Adrenal gland (tissue), 9 donors: ENCODE measurements at regions not wholly inside any gene's neighbourhood (a gene's known extent, or its start where the extent isn't known, plus 50 kb on each side); places are given as distances from the start of the nearest gene placed in this dataset.

ENCODE experiments used
- DNase-seq, 7 donors: peaks; one replicate each; pipeline ENCODE4 v3.0.0-alpha.2; 2019 to 2020
- H3K27ac ChIP-seq, 5 donors: fragments of 200-600 bp; sonication (generic) in 4 of 5; 1 replicate in 3 of 5; 2 replicates in 2 of 5; pipeline versions ENCODE4 v1.5.1 to v1.8.0; 2016 to 2020; ENCODE audit warnings: mild to moderate bottlenecking in 1 of 5
- H3K27me3 ChIP-seq: fragments of 200-600 bp; 2 replicates; pipeline ENCODE4 v1.8.0; 2021
- H3K36me3 ChIP-seq, 2 donors: fragments of 200-600 bp; replicated peaks in 1 of 2; 1 replicate in 1 of 2; 2 replicates in 1 of 2; pipeline versions ENCODE4 v1.5.1 to v1.8.0; 2018 to 2022
- H3K4me1 ChIP-seq, 2 donors: fragments of 200-600 bp; replicated peaks in 1 of 2; 1 replicate in 1 of 2; 2 replicates in 1 of 2; pipeline versions ENCODE4 v1.5.1 to v1.8.0; 2018 to 2021
- H3K4me3 ChIP-seq, 4 donors: fragments of 200-600 bp; sonication (generic) in 3 of 4; one replicate each; pipeline ENCODE4 v1.5.1; 2016 to 2018
- H3K9me3 ChIP-seq, 3 donors: fragments of 200-600 bp; sonication (generic) in 1 of 3; replicated peaks in 1 of 3; 1 replicate in 2 of 3; 2 replicates in 1 of 3; pipeline versions ENCODE4 v1.5.1 to v1.8.0; 2016 to 2021
- POLR2A ChIP-seq, 2 donors: fragments of 450-650 bp; IDR thresholded peaks; one replicate each; pipeline ENCODE4 v1.6.1; 2017; ENCODE audit warnings: antibody characterized with exemption in 2 of 2, mild to moderate bottlenecking in 2 of 2, moderate library complexity in 1 of 2
- WGBS, 4 donors: extraction: QIAGEN DNeasy Blood & Tissue Kit in 2 of 4; methylation state at CpG; one replicate each; pipeline versions ENCODE4 v1.1.5 to v1.1.7; 2013 to 2017; 5-methylcytosine and 5-hydroxymethylcytosine counted together
- intact Hi-C, 2 donors: fragments of 100-400 bp; cut with DNase I; formaldehyde crosslinking; loops; one replicate each; pipeline versions ENCODE4 v1.14.1 to v1.15.0; 2022 to 2023
- TF ChIP-seq, protein P1 (sequence below), 6 experiments: fragments of 450-650 bp in 4 of 6; fragments of 200-600 bp in 2 of 6; sonication (generic) in 1 of 6; IDR thresholded peaks; 1 replicate in 5 of 6; 2 replicates in 1 of 6; pipeline versions ENCODE4 v1.5.1 to v1.8.0; 2016 to 2021; ENCODE audit warnings: antibody characterized with exemption in 6 of 6, mild to moderate bottlenecking in 2 of 6, moderate library complexity in 1 of 6
- donor health status: healthy with polysubstance abuse.
- donor health status: Bipolar disorder and iron deficiency.
- donor health status: DM: yes; HTN: yes; CAD: no.
- donor health status: DM: no; HTN: no; CAD: no.
- donor health status: DM: no; HTN: no; CAD: no.

DNA sequence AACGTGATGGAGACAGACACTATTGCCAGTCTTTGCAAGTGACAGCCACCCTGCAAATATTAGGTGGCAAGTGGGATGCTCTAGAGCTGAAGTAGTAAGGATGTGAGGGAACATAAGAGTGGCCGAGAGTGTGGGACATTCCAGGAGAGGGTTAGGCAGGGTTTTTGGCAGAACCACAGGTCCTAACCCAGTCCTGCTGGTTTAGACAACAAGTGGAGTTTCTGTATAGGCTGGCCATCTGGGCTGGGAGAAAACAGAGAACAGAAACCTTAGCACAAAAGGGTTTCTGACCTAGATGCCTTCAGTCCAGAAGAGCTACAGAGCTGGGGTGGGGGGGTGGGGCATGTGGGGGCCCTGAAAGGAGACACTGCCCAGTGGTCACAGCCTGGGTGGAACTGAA lies 107.4 kb downstream of the TMEM174 start:
- Histone ChIP-seq H3K4me3 (no peak overlapping the region), H3K27me3 (peaks cover 20% of the 10 kb centered on the region), H3K9me3 (no peaks in the 10 kb centered on the region), H3K36me3 (no peaks in the 10 kb centered on the region), H3K4me1 (peaks cover 0 to 18% of the 10 kb centered on the region in 2 donors), H3K27ac (peak overlapping the region in 2 of 5 donors; percentile 12 to 57)
- WGBS, 4 donors, result 47 to 59% (median 52%) methylated on average over 2 of the region's 2 CpGs
- TF ChIP-seq POLR2A (IDR thresholded peaks at IDR 0.05), result no peak
- TF ChIP-seq, protein P1, sequence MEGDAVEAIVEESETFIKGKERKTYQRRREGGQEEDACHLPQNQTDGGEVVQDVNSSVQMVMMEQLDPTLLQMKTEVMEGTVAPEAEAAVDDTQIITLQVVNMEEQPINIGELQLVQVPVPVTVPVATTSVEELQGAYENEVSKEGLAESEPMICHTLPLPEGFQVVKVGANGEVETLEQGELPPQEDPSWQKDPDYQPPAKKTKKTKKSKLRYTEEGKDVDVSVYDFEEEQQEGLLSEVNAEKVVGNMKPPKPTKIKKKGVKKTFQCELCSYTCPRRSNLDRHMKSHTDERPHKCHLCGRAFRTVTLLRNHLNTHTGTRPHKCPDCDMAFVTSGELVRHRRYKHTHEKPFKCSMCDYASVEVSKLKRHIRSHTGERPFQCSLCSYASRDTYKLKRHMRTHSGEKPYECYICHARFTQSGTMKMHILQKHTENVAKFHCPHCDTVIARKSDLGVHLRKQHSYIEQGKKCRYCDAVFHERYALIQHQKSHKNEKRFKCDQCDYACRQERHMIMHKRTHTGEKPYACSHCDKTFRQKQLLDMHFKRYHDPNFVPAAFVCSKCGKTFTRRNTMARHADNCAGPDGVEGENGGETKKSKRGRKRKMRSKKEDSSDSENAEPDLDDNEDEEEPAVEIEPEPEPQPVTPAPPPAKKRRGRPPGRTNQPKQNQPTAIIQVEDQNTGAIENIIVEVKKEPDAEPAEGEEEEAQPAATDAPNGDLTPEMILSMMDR (IDR thresholded peaks at IDR 0.05), result no peak
- intact Hi-C loops, result no loop called here
- no peak for DNase-seq

DNA sequence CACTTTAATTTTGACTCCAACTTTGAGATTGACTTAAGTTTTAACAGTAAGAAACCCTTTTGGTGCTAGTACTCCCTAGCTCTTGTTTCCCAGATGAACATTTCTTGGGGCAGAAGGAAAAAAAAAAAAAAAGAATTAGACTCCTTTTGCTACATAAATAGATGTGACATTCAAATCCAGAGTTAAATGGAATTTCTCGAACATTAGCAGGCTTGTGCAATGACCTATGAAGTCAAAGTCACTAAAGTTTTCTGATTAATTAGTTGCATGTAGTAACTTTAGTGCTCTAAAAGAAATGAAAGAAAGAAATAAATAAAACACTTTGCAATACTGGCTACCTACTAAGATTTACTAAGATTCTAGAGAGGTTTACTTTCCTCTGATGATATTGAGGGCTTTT lies 106.8 kb downstream of the TMEM174 start:
- Histone ChIP-seq H3K4me3 (no peak overlapping the region), H3K36me3 (no peaks in the 10 kb centered on the region), H3K27me3 (peaks cover 20% of the 10 kb centered on the region), H3K4me1 (peaks cover 0 to 24% of the 10 kb centered on the region in 2 donors), H3K9me3 (no peaks in the 10 kb centered on the region), H3K27ac (peak overlapping the region in 1 of 5 donors; percentile 67)
- TF ChIP-seq, protein P1 (IDR thresholded peaks at IDR 0.05), result no peak
- no peak for TF ChIP-seq POLR2A (IDR thresholded peaks at IDR 0.05)
- DNase-seq, result no peak
- 16 to 54% (median 27%) methylated on average over 1 of the region's 1 CpG for WGBS, 4 donors
- intact Hi-C loops, result no loop called here

DNA sequence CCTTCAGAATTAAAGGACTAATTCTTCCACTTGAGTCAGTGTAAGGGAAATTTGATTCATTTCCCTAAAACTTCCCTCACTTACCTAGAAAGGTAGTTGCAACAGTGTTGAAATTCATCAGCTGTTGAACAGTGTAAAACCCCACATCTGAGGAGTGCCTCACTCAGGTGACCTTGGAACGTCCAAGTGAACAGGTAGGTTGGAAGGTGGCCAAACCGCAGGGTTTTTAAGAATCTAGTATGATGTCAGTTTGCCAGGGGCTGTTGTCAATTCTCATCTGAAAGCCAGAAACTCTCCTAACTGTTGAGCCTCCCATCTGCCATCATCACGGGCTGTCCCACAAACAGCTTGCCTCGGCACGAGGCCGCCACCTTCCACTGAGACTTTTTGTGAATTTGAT lies 105.7 kb downstream of the TMEM174 start:
- H3K4me1 ChIP-seq, result peaks cover 0 to 25% of the 10 kb centered on the region in 2 donors
- H3K27ac ChIP-seq, result peak overlapping the region in 1 of 5 donors; percentile 67
- H3K9me3 ChIP-seq, result no peaks in the 10 kb centered on the region
- DNase-seq, result no peak
- 78 to 82% (median 82%) methylated on average over 6 of the region's 6 CpGs for WGBS, 4 donors
- peaks cover 16% of the 10 kb centered on the region for H3K27me3 ChIP-seq
- intact Hi-C loops, result no loop called here
- no peaks in the 10 kb centered on the region for H3K36me3 ChIP-seq
- no peak overlapping the region for H3K4me3 ChIP-seq
- TF ChIP-seq POLR2A (IDR thresholded peaks at IDR 0.05), result no peak
- TF ChIP-seq, protein P1 (IDR thresholded peaks at IDR 0.05), result no peak

DNA sequence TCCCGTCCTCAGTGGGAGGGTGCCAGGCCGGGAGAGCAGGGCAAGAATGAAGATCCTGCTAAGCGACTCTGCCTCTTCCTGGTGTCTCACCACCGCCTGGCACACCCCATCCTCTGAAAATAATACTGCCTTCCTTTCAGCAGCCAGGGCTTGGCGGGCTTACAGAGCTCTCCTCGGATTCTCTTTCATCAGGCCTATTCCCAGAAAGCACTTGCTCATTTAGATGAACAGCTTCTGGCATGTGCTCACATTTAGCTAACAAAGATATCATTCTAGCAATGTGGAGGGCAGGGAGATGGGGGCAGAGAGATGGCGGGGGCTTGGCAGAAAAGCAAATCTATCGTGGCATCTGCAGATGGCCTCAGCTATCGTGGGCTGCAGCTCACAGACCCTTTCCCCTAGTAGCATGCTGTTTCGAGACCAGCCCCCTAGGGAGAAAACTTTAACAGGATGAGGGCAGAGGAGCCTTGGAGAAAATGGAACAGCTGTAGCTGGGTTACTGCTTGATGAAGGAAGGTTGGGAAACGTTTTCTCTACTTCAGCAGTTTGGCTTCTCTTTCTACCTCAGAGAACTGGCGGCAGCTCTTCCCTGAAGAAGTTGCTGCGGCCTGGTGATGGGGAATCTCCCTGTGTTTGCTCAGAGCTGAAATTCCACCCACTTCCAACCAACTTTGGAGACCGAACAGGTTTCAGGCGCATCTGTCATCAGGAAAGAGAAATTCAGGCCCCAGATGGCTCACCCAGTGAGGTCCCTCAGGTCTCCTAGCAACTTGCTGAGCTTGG lies 102.1 kb downstream of the TMEM174 start:
- DNase-seq, result peak in 5 of 7 donors; percentile 11 to 53 (median 30)
- Histone ChIP-seq H3K27me3 (peaks cover 6% of the 10 kb centered on the region), H3K4me3 (no peak overlapping the region), H3K27ac (peak overlapping the region in 2 of 5 donors; percentile 30 to 41), H3K9me3 (no peaks in the 10 kb centered on the region), H3K4me1 (peaks cover 0 to 9% of the 10 kb centered on the region in 2 donors), H3K36me3 (no peaks in the 10 kb centered on the region)
- TF ChIP-seq, protein P1 (IDR thresholded peaks at IDR 0.05), result no peak
- TF ChIP-seq POLR2A (IDR thresholded peaks at IDR 0.05), result no peak
- intact Hi-C loops, result no loop called here
- 50 to 58% (median 53%) methylated on average over 14 to 15 of the region's 15 CpGs for WGBS, 4 donors
